Astrocyte of the spinal cord (primary cell): ENCODE measurements at regions not wholly inside any gene's neighbourhood (a gene's known extent, or its start where the extent isn't known, plus 50 kb on each side); places are given as distances from the start of the nearest gene placed in this dataset.

ENCODE experiments used
- DNase-seq: peaks from one replicate; pipeline ENCODE4 v3.0.0; 2011; ENCODE audit warnings: low read depth, low spot score
- H3K4me3 ChIP-seq: 2 replicates; pipeline ENCODE4 v1.5.1; 2011; ENCODE audit warnings: low read depth, mild to moderate bottlenecking, low read length, moderate library complexity
- in situ Hi-C: cut with HindIII; loops from 2 replicates; pipeline ENCODE4 v1.10.0; 2017; ENCODE audit warnings: low sequenced_read_pairs
- TF ChIP-seq, protein P1 (sequence below): IDR thresholded peaks from 2 replicates; pipeline ENCODE4 v1.5.1; 2012; ENCODE audit warnings: low read depth, mild to moderate bottlenecking, low read length, inconsistent platforms

- H3K4me3 ChIP-seq, result no peak overlapping the region
- no peak for DNase-seq
- TF ChIP-seq, protein P1, sequence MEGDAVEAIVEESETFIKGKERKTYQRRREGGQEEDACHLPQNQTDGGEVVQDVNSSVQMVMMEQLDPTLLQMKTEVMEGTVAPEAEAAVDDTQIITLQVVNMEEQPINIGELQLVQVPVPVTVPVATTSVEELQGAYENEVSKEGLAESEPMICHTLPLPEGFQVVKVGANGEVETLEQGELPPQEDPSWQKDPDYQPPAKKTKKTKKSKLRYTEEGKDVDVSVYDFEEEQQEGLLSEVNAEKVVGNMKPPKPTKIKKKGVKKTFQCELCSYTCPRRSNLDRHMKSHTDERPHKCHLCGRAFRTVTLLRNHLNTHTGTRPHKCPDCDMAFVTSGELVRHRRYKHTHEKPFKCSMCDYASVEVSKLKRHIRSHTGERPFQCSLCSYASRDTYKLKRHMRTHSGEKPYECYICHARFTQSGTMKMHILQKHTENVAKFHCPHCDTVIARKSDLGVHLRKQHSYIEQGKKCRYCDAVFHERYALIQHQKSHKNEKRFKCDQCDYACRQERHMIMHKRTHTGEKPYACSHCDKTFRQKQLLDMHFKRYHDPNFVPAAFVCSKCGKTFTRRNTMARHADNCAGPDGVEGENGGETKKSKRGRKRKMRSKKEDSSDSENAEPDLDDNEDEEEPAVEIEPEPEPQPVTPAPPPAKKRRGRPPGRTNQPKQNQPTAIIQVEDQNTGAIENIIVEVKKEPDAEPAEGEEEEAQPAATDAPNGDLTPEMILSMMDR, result no peak
- in situ Hi-C loops, result no loop called here
These were observed 174.3 kb upstream of the TNRC6C start for GRCh38 chr17:77783991-77784820.

- no peak for DNase-seq
- TF ChIP-seq, protein P1, result no peak
- in situ Hi-C loops, result no loop called here
- H3K4me3 ChIP-seq, result no peak overlapping the region
These were observed 173.1 kb upstream of the TNRC6C start for GRCh38 chr17:77785312-77785905.

DNA sequence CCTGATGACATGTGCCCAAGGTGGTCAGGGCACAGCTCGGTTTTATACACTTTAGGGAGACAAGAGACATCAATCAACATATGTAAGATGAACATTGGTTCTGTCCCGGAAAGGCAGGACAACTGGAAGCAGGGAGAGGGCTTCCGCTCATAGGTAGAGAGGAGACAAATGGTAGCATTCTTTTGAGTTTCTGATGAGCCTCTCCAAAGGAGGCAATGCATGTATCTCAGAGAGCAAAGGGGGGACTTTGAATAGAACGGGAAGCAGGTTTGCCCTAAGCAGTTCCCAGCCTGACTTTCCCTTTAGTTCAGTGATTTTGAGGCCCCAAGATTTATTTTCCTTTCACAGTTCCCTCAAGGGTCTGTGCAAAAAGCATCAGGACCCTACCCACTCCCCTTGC, 172.4 kb upstream of the TNRC6C start:
- no peak for DNase-seq
- H3K4me3 ChIP-seq, result no peak overlapping the region
- in situ Hi-C loops, result no loop called here
- TF ChIP-seq, protein P1, result no peak

DNA sequence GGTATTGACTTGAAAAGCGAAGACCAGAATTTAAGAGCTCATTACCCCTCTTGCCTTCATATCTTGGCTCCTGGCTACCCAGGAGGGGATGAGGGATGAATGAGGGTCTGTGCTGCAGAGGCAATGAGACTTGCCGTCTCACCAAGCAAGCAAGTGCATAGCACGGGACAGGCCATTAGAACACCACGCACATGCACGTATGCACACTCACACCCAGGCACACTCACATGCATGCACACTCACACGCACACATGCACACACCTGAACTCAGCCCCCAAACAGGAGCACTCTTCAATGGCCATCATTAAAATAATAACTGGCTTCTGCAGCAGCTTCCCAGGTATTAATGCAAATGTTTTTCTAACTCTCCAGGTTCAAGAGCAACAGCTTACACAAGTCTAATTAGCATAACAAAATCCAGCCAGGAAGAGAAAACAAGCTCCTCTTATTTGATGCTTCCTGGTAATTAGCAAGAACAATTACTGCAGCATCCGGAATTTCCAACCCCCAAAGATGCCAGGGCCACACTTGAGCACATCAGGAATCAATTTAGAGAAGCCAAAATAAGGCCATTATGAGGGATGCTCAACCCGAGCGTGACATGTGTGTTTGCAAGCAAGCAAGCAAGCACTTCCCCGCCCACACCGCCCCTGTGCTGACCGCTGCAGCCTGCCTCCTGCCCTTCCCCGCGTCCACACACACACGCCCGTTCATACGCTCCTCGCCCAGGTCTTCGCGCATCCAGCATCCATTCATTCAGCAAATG, 171.6 kb upstream of the TNRC6C start:
- no peak for DNase-seq
- in situ Hi-C loops, result no loop called here
- TF ChIP-seq, protein P1, result no peak
- H3K4me3 ChIP-seq, result no peak overlapping the region

- in situ Hi-C loops, result no loop called here
- H3K4me3 ChIP-seq, result no peak overlapping the region
- no peak for DNase-seq
- TF ChIP-seq, protein P1, result no peak
These were observed 168.2 kb upstream of the TNRC6C start for GRCh38 chr17:77790143-77790829.

DNA sequence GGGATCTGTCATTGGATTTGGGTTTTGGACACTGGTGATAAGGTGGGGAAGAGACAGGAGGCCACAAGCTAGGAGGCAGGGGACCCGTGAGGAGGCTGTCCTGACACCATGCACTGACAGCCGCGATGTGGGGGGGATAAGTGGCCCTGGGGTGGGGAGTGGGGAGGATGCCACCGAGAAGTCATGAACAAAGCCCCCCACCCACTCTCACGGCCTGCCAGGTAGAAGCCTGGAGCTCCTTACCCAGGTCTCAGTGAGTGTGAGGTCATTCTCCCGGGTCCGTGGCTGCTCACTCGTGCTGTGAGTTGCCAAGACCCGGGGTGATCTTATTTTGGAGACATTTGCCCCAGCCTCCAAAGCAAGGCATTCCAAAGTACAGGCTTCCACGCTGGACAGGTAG, 165.9 kb upstream of the TNRC6C start:
- in situ Hi-C loops, result no loop called here
- TF ChIP-seq, protein P1, result no peak
- H3K4me3 ChIP-seq, result no peak overlapping the region
- DNase-seq, result no peak
